OCI-LY7 (cell line): ENCODE measurements at regions not wholly inside any gene's neighbourhood (a gene's known extent, or its start where the extent isn't known, plus 50 kb on each side); places are given as distances from the start of the nearest gene placed in this dataset.

ENCODE experiments used
- CTCF ChIP-seq: fragments of 200-600 bp; sonication (generic); conservative IDR thresholded peaks from 2 replicates; pipeline ENCODE4 v1.5.1; 2014; ENCODE audit warnings: mild to moderate bottlenecking, antibody characterized with exemption, low read length, moderate library complexity, mixed read lengths
- EZH2phosphoT487 ChIP-seq: fragments of 200-600 bp; sonication (generic); IDR thresholded peaks from 2 replicates; pipeline ENCODE4 v1.6.1; 2018; ENCODE audit warnings: low read depth, borderline replicate concordance, mild to moderate bottlenecking, mixed run types, antibody characterized with exemption, low read length, moderate library complexity, mixed read lengths

- TF ChIP-seq CTCF (no peak), EZH2phosphoT487 (no peak)
These were observed 239.2 kb downstream of the GPAM start for GRCh38 chr10:111944331-111944730.
